HG03354 (cell line): ENCODE measurements at regions not wholly inside any gene's neighbourhood (a gene's known extent, or its start where the extent isn't known, plus 50 kb on each side); places are given as distances from the start of the nearest gene placed in this dataset.

Experiments
- ATAC-seq: cut with Tn5 transposase; IDR thresholded peaks from one replicate; pipeline ENCODE4 v1.9.1; 2021; ENCODE audit warnings: mild to moderate bottlenecking; ENCODE audit not compliant: unreplicated experiment, poor library complexity, severe bottlenecking

DNA sequence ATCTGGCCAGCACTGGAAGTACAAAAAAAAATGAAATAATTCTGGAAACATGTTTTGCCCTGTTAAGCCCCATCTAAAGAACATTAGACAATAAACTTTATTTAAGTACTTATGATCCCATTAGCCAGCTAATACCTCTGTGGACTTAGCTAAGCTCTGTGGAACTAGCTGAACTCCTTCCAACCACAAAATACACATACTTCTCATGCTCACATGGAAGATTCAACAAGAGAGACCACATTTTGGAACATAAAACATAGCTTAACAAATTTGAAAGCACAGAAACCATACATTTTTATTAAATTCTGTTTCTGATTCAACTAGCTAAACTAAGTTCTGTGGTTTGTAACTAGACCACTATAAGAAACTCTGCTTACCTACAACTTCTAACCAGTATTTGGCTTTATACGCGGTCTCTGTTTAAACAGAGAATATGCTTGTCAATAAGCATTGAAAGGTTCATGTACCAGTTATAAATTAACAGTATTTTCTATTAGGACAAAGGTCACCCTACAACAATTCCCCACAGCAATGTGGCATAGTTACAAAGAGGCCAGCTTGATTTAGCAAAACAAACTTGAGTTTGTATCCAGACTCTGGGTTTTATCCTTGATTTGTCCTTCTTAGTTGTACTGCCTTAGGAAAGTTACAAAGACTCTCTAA is 300.1 kb downstream of the C12orf50 start:
- no peak for ATAC-seq

DNA sequence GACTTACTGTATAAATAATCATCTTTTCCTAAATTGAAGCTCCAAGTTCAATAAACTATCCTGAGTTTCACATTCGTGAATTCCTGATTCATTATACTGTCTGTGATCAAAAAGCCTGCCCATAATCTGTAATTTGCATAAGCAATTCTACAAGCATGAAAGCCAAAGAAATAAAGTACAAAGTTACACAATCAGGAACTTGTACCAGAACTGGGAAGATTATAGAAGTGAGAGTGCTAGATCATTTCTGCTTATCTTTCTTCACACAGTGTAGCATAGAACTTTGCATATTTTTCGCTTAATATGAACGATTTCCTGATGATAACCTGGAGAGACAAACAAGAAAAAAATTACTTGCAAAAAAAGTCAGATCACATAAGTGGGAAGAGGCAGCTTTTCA is 308.2 kb downstream of the C12orf50 start:
- ATAC-seq, result no peak

DNA sequence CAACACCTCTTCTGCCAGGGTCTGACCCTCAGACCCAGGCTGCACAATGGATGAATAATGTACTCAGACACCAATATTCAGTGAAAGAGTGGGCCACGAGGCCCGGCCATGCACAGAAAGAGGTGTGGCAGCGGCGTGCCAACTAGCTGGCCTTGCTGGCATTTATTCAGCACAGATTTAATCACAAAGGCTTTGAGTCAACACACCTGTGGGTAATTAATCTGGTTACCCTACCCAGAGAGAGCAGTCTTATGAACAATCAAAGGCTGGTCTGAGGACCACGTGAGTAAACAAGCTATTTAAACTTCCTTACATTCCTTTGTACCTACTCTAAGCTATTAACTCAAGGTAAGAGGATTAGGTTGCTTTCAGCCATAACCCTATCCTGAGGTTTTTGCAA is 324.8 kb downstream of the C12orf50 start:
- no peak for ATAC-seq

DNA sequence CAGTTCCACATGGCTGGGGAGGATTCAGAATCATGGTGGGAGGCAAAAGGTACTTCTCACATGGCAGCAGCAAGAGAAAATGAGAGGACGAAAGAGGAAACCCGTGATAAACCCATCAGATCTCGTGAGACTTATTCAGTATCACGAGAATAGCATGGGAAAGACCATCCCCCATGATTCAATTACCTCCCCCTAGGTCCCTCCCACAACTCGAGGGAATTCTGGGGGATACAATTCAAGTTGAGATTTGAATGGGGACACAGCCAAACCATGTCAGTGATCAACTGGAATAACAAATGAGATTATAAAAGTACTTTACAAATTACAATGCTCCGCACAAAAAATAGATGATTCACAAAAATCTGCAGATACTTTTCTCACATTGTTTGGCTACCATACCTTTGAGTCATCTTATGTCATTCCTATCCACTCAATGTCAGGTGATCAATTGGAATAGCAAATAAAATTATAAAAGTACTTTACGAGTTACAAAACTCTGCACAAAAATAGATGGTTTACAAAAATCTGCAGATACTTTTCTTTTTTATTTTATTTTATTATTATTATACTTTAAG is 338.9 kb downstream of the C12orf50 start:
- no peak for ATAC-seq

DNA sequence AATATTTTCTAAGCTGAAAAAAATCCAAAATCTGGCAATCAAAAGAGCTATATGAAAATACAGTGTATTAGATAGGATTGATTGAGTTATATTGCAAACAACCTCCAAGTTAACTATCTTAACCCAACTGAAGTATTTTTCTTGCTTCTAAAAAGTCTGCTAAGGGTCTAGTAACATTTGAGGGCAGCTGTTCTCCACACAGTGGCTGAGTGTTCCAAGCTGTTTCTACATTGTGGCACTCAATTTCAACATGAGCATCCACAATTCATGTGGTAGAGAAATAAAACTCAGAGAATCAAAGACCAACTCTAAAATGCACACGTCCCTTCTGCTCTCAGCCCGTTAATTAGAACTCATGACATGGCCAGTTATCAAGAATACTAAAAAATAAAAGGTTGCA is 340.0 kb downstream of the C12orf50 start:
- no peak for ATAC-seq

DNA sequence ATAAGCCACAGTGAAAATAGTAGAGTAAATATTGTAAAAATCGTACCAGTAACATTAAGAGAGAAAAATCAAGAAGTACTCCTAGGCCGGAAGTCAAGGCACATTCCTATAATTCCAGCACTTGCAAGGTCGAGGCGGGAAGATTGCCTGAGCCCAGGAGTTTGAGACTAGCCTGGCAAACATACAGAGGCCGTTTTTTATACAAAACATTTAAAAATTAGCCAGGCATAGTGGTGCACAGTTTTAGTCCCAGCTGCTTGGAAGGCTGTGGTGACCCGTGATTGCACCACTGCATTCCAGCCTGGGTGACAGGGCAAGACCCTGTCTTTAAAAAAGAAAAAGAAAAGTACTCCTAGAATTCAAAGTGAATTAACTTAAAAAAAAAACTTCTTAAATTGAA is 341.8 kb downstream of the C12orf50 start:
- ATAC-seq, result no peak

DNA sequence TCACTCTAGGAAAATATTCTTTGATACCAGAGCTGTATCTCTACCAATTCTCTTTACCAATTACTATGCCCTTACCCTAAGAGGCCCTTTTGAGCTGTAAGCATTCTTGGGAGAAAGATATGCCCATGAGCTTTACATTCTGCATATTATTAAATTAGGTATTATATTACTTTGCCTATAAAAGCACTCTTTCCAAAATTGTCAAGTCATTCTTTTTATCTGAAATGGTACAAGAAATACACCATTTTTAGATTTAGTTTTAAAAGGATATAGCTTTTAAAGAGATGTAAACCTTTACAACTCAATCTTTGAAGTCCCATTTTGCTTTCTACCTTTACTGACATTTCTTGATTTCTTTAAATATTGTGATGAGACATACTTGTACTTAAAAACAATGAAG is 343.5 kb downstream of the C12orf50 start:
- ATAC-seq, result no peak

DNA sequence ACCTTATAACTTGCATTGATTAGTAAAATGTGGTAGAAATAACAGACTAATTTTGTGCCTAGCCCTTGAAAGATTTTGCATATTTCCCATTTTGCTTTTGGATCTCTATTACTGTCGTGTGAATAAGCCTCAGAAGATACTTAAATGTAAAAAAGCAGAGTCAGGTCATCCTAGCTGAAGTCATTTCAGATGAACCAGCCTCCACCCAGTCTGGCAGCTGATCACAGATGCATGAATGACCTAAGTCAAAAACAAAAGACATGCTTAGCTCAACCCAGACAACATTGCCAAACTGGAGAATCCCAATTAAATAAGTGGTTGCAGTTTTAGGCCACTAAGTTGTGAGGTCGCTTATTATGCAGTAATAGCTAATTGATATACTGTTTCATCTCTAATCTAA is 349.9 kb downstream of the C12orf50 start:
- ATAC-seq, result no peak

DNA sequence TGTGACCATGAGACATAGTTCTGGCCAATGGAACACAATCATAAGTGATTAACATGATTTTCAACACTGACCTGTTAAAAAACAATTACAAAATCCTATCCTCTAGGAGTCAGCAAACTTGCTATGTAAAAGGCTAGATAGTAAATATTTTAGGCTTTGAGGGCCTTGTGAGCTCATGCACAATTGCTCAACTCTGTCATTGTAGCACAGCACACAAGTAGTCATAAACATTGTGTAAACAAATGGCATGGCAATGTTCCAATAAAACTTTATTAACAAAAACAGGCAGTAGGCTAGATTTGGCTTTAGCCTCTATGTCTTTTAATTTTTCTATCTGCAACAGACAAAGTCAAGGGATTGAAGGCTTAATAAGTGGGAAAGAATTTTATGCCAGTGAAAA is 350.7 kb downstream of the C12orf50 start:
- ATAC-seq, result no peak

DNA sequence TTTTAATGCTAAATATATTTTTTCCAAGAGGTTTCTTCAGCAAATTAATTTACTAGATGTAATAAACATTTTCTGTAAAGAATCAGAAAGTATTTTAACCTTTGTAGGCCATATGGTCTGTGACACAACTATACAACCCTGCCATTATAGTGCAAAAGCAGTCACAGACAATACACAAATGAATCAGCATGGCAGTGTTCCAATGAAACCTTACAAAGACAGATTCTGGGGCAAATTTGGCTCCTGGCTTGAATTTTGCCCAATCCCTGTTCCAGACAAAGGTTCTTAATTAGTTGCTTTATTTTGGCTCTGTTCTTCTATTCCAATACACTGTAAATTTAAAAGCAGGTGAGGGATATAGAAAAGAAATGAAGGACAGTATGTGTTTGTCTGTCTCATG is 352.5 kb downstream of the C12orf50 start:
- no peak for ATAC-seq

DNA sequence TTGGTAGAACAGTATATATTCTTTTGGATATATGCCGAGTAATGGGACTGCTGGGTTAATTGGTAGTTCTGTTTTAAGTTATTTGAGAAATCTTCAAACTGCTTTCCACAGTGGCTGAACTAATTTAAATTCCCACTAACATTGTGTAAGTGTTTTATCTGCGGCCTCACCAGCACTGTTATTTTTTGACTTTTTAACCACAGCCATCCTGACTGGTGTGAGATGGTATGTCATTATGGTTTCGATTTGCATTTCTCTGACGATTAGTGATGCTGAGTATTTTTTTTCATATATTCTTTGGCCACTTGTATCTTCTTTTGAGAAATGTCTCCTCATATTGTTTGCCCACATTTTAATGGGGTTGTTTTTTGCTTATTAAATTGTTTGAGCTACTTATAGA is 357.4 kb downstream of the C12orf50 start:
- no peak for ATAC-seq

DNA sequence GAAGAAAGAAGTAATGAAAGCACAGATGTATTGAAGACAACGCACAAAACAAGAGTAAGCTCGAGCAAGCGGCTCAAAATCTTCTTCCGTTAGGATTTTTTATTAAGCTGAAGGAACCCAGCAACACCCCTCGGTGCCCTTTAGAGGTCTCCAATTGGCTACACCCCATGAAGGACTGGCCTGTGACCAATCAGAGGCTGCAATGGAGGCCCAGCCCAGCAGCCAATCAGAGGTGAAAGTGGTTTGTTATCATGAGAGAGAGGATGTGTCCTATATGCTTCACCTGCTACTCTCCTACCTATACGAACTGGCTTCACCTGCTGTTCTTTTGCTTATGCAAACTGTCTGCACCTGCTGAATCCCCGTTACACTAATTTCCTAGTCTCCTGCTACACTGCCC is 358.8 kb downstream of the C12orf50 start:
- no peak for ATAC-seq

DNA sequence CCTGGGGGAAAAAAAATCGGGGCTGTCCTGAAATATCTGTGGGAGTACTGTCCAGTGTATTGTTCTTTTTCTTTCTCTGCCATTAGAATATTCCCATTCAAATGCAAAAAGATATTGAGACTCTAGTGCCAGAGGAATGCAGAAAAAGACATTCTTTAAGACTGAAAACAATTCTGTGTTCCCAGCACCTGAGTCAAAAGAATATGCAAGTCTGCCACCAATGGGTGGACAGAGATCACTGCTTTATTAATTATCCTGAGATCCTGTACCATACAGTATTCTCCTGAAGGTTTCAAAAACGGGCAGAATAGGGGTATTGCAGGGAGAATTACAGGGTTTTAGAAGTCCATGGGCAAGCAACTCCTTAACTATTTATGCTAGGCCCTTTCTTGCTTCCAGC is 361.8 kb downstream of the C12orf50 start:
- ATAC-seq, result no peak

DNA sequence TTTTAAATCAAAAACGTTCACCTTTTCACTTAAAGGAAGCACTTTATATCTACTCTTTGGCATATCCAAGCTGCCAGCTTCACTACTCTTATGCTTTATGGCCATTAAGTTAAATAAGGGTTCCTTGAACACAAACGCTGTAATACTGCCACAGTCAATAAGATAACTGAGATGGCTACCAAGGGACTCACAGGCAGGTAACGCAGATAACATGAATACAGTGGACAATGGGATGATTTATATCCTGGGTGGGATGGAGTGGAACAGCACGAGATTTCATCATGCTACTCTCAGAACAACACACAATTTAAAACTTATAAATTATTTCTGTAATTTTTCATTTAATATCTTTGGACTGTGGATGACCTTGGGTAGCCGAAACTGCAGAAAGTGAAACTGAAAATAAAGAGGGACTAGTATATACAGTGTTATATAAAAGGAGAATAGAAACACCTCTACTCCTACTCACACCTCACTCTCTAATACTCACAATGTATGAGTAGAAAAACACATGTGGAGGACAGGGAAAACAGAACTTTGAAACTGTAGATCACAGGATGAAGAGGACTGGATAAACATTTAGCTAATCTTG is 367.3 kb downstream of the C12orf50 start:
- ATAC-seq, result peak; percentile 83

DNA sequence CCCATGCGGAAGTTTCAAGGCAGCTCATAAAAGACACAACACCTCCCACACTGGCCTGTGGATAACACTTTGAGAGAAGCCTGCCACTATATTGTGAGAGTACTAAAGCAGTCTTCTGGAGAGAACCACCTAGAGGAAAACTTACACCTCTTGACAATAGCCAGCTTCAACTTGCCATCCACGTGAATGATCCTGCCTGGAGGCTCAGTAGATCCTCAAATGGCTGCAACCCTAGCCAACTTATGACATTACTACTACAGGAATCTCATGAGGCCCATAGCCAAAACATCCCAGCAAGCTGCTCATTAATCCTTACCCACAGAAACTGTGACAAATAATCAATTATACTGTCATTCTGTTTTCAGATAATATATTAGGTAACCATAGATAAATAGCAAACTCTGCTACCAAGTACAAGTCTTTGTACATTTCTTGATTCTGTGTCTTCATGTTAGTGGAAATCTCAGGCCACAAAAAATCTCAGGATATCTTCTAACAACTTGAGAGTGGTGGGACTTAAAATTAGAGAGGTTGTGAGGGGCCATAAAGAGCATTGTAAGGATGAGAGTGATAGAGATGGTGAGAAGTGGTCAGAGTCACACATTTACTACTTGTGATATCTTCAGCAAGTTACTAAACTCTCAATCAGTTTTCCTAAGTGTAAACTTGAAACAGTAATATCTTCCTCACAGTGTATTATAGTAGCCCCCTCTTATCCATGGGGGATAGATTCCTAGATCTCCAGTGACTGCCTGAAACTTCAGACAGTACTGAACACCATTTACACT is 368.0 kb downstream of the C12orf50 start:
- no peak for ATAC-seq

DNA sequence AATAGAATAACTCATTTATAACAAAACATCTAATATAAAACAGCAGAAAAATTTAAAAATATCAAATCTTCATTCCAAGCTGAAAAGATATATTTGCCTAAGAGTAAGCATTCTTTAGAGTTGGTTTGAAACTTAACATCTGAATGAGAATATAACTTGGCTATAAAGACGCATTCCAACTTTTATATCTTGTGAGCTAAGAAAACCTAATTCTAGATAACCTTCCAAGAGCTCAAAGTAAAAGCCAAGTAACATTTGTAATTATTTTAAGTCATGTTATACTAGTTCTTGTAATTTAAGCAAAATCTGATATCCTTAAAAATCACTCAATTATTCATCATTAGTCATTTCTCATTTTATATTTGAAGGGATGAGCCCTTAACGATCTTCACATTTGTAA is 368.9 kb downstream of the C12orf50 start:
- no peak for ATAC-seq

DNA sequence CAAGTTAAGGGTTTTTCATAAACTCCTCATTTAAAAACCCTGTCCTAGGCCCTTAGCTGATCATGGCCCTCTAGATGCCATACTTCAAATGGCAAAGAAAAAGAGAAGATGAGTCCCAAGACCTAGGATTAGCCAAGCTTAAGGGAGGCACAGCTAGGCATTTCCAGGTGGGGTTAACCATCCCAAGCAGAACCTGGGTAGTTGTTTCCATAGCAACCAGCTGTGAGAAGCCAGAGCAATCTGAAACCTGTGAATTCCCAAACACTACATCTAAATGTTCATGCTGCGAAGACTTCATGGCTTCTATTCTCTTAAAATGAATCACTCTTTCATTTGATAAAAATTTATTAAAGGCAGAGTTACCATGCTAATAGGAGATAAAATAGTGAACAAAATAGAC is 372.9 kb downstream of the C12orf50 start:
- ATAC-seq, result no peak

DNA sequence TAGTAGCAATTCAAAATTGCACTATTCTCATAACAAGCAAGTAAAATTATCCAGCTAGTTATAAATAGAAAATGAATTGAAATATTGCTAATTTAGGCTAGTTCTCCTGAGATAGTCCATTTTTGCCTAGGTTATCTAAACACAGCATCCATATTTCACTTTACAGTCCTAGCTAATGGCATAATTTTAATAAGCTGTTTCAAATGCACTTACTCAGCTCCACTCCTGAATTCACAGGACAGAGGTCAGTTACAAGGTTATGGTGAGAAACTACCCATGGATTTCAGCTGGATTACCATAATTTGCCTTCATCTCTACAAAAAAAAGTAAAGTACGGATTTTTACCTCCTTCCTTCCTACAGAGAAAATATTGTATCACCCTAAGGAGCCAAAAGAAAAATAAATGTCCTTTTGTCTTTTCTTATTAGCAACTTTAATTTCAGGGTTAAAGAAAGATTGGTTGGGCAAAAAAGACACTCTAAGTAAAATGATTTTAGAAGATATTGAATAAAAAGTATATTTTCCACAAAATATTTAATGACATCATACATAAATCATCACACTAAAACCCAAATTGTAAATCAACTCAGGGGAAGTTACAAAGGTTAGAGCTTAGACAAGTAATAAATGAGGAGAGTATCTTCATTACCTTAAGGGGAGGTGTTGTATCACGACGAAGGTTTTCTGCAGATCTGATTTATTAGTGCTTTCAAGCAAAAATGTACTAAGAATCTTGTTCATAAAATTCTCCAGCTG is 377.4 kb downstream of the C12orf50 start:
- ATAC-seq, result no peak

DNA sequence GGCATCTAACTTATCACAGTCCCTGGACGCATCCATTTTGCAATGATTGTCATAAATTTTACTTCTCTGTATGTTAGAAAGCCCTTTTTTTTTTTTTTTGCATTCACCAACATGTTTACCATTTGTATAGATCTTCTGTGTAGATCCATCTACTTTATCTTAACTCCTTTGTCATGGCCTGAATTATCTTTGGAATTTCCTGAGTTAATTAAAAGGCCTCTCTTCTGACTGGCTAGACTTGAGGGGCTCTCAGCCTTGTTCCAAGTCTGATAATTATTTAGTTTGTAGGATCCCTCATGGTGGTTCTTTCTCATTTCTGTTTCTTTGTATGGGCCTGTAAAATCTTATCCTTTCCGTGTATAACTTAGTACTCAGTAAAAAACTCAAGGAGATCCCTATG is 387.0 kb downstream of the C12orf50 start:
- ATAC-seq, result no peak

DNA sequence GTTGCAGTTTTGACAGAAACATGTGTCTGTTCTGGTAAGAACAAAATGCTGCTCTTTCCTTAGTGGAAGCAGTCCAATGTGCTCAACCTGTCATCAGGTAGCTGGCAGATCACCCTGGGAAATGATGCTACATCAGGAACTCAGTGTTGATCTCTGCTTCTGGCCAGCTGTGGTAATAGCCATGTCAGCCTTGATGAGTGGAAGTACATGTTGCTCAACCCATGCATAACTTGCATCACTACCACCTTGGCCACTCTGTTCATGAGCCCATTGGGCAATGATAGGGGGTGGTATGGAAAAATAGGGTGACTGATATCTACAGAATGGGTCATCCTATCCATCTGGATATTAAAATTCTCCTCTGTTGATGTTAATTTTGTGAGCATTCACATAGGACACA is 411.0 kb downstream of the C12orf50 start:
- no peak for ATAC-seq
